Colonic mucosa (tissue), 4 donors: ENCODE measurements at regions not wholly inside any gene's neighbourhood (a gene's known extent, or its start where the extent isn't known, plus 50 kb on each side); places are given as distances from the start of the nearest gene placed in this dataset.

Source experiments
- DNase-seq: peaks from one replicate; pipeline ENCODE4 v3.0.0-alpha.2; 2020
- H3K27ac ChIP-seq: fragments of 200-600 bp; one replicate; pipeline ENCODE4 v1.8.0; 2021
- H3K27me3 ChIP-seq: fragments of 200-600 bp; one replicate; pipeline ENCODE4 v1.8.0; 2021
- H3K36me3 ChIP-seq: fragments of 200-600 bp; one replicate; pipeline ENCODE4 v1.8.0; 2021
- H3K4me1 ChIP-seq: fragments of 200-600 bp; one replicate; pipeline ENCODE4 v1.8.0; 2021; ENCODE audit warnings: mild to moderate bottlenecking
- H3K4me3 ChIP-seq: fragments of 200-600 bp; one replicate; pipeline ENCODE4 v1.8.0; 2021
- H3K9ac ChIP-seq, 2 donors: one replicate each; pipeline ENCODE4 v1.7.0; 2013; ENCODE audit warnings: control low read depth in 2 of 2, low read depth in 2 of 2, low read length in 2 of 2
- H3K9me3 ChIP-seq: fragments of 200-600 bp; one replicate; pipeline ENCODE4 v1.8.0; 2021
- intact Hi-C: fragments of 100-400 bp; cut with DNase I; formaldehyde crosslinking; loops from one replicate; pipeline ENCODE4 v1.14.1; 2022
- TF ChIP-seq, protein P1 (sequence below): fragments of 200-600 bp; IDR thresholded peaks from one replicate; pipeline ENCODE4 v1.8.0; 2022; ENCODE audit warnings: antibody characterized with exemption, mild to moderate bottlenecking
- donor health status: healthy.
- donor health status: DM: no; HTN: no; CAD: no.
- donor health status: DM: no; HTN: no; CAD: no.

- no peak for DNase-seq
- Histone ChIP-seq H3K4me3 (no peak overlapping the region), H3K27me3 (no peaks in the 10 kb centered on the region), H3K4me1 (no peaks in the 10 kb centered on the region), H3K27ac (no peak overlapping the region), H3K36me3 (no peaks in the 10 kb centered on the region), H3K9ac (no peak overlapping the region), H3K9me3 (no peaks in the 10 kb centered on the region)
- intact Hi-C loops: no loop called here
- TF ChIP-seq, protein P1, sequence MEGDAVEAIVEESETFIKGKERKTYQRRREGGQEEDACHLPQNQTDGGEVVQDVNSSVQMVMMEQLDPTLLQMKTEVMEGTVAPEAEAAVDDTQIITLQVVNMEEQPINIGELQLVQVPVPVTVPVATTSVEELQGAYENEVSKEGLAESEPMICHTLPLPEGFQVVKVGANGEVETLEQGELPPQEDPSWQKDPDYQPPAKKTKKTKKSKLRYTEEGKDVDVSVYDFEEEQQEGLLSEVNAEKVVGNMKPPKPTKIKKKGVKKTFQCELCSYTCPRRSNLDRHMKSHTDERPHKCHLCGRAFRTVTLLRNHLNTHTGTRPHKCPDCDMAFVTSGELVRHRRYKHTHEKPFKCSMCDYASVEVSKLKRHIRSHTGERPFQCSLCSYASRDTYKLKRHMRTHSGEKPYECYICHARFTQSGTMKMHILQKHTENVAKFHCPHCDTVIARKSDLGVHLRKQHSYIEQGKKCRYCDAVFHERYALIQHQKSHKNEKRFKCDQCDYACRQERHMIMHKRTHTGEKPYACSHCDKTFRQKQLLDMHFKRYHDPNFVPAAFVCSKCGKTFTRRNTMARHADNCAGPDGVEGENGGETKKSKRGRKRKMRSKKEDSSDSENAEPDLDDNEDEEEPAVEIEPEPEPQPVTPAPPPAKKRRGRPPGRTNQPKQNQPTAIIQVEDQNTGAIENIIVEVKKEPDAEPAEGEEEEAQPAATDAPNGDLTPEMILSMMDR: no peak
Measured at GRCh38 chr3:164848923-164849322, 229.4 kb downstream of the SI start.

DNA sequence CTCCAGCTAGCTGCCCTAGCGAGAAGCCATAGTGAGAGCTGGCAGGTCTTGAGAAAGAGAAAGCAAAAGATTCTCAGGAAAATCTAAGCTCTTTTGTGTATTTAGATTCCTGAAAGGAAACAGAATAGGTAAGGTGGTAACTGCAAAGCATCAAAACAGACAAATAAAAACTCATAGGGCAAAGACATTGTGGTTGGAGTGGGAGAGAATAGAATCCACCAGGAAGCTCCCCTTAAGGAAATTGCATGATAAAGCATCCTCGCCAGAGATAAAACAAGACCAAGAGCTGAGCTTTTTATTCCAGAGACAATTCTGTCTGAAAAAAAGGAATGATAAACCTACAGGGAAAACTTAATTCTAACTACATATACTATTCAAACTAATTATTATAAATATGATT lies 232.6 kb downstream of the SI start:
- H3K36me3 ChIP-seq: no peaks in the 10 kb centered on the region
- TF ChIP-seq, protein P1: no peak
- DNase-seq: no peak
- no peaks in the 10 kb centered on the region for H3K4me1 ChIP-seq
- H3K27ac ChIP-seq: no peak overlapping the region
- H3K9me3 ChIP-seq: no peaks in the 10 kb centered on the region
- H3K9ac ChIP-seq: no peak overlapping the region
- H3K27me3 ChIP-seq: no peaks in the 10 kb centered on the region
- intact Hi-C loops: no loop called here
- H3K4me3 ChIP-seq: no peak overlapping the region

DNA sequence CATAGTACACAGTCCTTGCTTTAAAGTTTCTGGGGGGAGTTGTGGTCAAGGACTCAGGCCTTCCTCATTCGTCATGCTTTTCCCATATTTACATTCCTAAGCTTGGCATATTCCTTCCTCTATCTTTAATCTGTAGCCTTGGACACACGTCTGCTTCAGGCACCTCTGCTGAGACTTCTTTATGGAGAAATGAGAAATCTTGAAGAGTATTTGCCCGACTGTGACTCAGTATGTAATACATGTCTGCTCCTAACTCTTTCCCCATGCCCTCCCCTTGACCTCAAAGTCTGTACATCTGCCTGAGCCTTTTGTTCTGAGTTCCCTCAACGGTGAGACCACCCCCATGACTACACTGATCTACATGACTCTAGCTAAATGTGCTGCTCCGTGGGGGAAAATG lies 246.1 kb downstream of the SI start:
- Histone ChIP-seq H3K9me3 (no peaks in the 10 kb centered on the region), H3K36me3 (no peaks in the 10 kb centered on the region), H3K9ac (no peak overlapping the region), H3K27me3 (no peaks in the 10 kb centered on the region), H3K4me3 (no peak overlapping the region), H3K27ac (no peak overlapping the region), H3K4me1 (no peaks in the 10 kb centered on the region)
- intact Hi-C loops: no loop called here
- TF ChIP-seq, protein P1: no peak
- no peak for DNase-seq

DNA sequence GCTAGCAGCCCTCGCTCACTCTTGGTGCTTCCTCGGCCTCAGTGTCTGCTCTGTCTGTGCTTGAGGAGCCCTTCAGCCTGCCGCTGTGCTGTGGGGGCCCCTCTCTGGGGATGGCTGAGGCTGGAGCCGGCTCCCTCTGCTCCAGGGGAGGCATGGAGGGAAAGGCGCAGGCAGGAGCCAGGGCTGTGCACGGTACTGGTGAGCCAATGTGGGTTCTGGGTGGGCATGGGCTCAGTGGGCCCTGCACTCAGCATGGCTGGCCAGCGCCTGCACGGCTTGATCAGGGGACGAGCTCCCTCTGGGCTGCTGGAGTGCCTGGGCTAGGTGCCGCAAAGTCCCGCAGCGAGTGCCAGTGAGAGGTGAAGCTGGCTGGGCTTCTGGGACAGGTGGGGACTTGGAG lies 260.0 kb downstream of the SI start:
- Histone ChIP-seq H3K9ac (no peak overlapping the region), H3K27me3 (no peaks in the 10 kb centered on the region), H3K9me3 (no peaks in the 10 kb centered on the region), H3K27ac (no peak overlapping the region), H3K4me3 (no peak overlapping the region), H3K36me3 (no peaks in the 10 kb centered on the region), H3K4me1 (no peaks in the 10 kb centered on the region)
- TF ChIP-seq, protein P1: no peak
- no peak for DNase-seq
- intact Hi-C loops: no loop called here

GRCh38 chr3:164814106-164814505 lies 264.2 kb downstream of the SI start:
- no peak overlapping the region for H3K9ac ChIP-seq
- H3K36me3 ChIP-seq: no peaks in the 10 kb centered on the region
- no peak overlapping the region for H3K27ac ChIP-seq
- H3K27me3 ChIP-seq: no peaks in the 10 kb centered on the region
- no peak overlapping the region for H3K4me3 ChIP-seq
- H3K9me3 ChIP-seq: no peaks in the 10 kb centered on the region
- TF ChIP-seq, protein P1: no peak
- no peaks in the 10 kb centered on the region for H3K4me1 ChIP-seq
- no peak for DNase-seq
- intact Hi-C loops: no loop called here

DNA sequence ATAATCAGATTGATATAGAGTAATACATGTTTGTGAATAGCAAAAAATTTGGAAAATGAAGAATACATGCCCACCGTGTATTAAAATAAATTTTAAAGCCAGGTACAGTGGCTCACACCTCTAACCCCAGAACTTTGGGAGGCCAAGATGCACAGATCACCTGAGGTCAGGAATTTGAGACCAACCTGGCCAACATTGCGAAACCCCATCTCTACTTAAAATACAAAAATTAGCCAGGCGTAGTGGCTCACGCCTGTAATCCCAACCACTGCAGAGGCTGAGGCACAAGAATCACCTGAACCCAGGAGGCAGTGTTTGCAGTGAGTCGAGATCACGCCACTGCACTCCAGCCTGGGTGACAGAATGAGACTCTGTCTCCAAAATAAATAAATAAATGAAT lies 266.3 kb downstream of the SI start:
- Histone ChIP-seq H3K27me3 (no peaks in the 10 kb centered on the region), H3K9me3 (no peaks in the 10 kb centered on the region), H3K36me3 (no peaks in the 10 kb centered on the region), H3K27ac (no peak overlapping the region), H3K9ac (no peak overlapping the region), H3K4me1 (no peaks in the 10 kb centered on the region), H3K4me3 (no peak overlapping the region)
- TF ChIP-seq, protein P1: no peak
- intact Hi-C loops: no loop called here
- no peak for DNase-seq
